NCI-H748 (cell line): ENCODE measurements at regions not wholly inside any gene's neighbourhood (a gene's known extent, or its start where the extent isn't known, plus 50 kb on each side); places are given as distances from the start of the nearest gene placed in this dataset.
"Not testable (repeated sequence)": the region's sequence is repeated elsewhere in the genome, so short reads cannot be mapped to it uniquely, and the experiment has no call there.

Experiments used
- DNase-seq: peaks from one replicate; lab custom pipeline; 2025; ENCODE audit not compliant: unreplicated experiment; lab: John Stamatoyannopoulos, UW

- no peak for DNase-seq
Observed at GRCh38 chr14:105941226-105942166, 415.1 kb downstream of the TMEM121 start.

GRCh38 chr14:105942725-105943124 is 416.3 kb downstream of the TMEM121 start:
- not testable (repeated sequence) for DNase-seq

- no peak for DNase-seq
Observed at GRCh38 chr14:105943973-105944602, 417.7 kb downstream of the TMEM121 start.

DNA sequence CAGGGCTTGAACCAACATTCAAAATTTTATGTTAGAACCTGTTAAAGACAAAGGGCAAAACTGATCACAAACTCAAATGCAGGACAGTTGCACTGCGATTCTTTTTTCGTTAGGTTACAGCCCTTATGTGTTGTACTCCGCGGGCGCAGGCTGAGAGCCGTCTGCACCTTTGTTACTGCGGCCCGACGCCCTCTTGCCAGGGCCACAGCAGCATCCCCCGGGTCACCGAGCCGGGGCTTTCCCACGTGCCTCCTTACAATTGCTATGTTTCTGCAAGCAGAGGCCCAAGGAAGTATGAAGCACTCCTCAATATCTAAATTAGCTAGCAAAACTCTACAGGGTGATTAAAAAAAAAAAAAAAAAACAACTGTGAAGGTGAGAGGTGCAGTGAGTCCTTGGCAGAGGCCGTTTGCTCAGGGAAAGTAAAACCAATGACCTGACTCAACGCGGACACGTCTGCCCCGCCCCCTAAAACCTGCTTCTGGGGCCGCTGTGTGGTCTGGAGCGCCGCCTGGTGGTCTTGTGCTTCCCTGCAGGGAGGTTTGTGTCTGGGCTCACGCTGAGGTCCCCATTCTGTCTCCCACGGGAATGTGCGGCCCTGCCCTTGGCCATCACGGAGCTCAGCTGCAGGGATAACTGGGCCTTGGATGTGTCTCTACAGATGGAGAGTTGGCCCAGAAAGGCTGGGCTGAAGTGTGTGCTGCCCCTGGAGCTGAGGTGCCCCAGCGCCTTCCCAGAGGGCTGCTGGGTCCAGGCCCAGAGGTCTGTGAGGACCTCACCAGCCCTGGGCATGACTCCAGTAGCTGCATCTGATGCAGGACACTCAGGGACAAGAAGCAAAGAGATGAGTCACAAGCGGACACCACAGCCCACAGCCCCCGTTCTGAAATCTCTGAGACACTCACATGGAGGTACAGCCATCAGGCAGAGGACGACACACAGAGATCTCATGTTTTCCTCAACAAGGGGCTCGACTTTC is 418.5 kb downstream of the TMEM121 start:
- peak; percentile 80 for DNase-seq

GRCh38 chr14:105945896-105946295 is 419.5 kb downstream of the TMEM121 start:
- peak; percentile 23 for DNase-seq

DNA sequence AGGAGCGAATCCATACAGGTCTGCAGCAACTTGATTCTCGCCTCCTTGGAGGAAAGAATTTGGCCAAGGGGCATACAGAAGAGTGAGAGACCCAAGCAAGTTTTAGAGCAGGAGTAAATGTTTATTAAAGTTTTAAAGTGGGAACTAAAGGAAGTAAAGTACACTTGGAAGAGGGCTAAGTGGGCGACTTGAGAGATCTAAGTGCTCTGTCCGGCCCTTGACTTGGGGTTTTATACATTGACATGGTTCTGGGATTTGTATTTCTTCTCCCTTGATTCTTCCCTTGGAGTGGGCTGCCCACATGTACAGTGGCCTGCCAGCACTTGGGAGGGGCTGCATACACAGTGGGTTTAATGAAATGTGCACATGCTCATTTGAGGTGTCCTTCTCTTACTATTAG is 421.2 kb downstream of the TMEM121 start:
- no peak for DNase-seq

- not testable (repeated sequence) for DNase-seq
Observed at GRCh38 chr14:105948955-105949354, 422.6 kb downstream of the TMEM121 start.

GRCh38 chr14:105950364-105950892 is 424.0 kb downstream of the TMEM121 start:
- not testable (repeated sequence) for DNase-seq

GRCh38 chr14:105951399-105951798 is 425.0 kb downstream of the TMEM121 start:
- no peak for DNase-seq

GRCh38 chr14:105952222-105952621 is 425.8 kb downstream of the TMEM121 start:
- no peak for DNase-seq

DNA sequence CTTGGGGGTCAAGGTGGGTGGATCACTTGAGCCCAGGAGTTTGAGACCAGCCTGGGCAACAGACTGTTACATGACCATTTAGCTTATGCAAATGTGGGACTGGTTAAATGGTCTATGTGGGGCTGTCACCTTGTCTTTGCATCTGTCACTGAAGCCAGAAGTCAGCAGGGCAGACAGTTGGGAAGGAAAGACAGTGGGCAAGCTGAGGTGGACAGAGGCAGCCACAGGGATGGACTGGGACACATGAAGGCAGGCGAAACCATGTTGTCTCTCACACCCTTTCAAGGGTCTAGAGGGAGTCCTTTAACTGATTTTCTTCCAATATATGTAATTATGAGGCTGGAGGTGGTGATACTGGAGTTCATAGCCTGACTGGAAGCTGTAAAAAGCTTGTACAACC is 426.4 kb downstream of the TMEM121 start:
- no peak for DNase-seq

DNA sequence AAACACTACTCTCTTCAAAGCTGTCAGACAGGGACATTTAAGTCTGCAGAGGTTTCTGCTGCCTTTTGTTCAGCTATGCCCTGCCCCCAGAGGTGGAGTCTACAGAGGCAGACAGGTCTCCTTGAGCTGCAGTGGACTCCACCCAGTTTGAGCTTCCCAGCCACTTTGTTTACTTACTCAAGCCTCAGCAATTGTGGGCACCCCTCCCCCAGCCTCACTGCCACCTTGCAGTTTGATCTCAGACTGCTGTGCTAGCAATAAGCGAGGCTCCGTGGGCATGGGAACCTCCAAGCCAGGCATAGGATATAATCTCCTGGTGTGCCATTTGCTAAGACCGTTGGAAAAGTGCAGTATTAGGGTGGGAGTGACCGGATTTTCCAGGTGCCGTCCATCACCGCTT is 435.2 kb downstream of the TMEM121 start:
- not testable (repeated sequence) for DNase-seq

- DNase-seq = no peak
Observed at GRCh38 chr14:105962532-105962931, 436.1 kb downstream of the TMEM121 start.

GRCh38 chr14:105968291-105968690 is 441.9 kb downstream of the TMEM121 start:
- DNase-seq = no peak

DNA sequence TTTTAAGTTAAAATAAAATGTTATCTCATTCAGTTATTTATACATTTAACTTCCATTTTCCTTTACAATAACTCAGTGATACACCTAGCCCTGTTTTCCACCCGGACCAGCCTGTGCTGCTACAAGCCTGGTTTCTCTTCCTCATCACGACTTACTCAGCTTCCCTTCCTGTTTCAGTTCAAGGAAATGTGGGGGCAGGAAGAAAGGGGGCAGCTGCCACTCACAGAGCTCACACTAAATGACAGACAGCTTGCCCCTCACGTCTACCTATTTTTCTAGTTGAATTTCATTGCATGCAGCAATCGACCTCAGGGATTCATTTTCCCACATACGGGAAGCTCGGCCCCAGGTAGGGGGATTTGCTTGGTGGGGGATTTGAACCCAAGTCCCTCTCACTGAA is 442.6 kb downstream of the TMEM121 start:
- not testable (repeated sequence) for DNase-seq

- peak; percentile 51 for DNase-seq
Observed at GRCh38 chr14:105970821-105971220, 444.4 kb downstream of the TMEM121 start.

- DNase-seq = no peak
Observed at GRCh38 chr14:105971593-105972500, 445.5 kb downstream of the TMEM121 start.

GRCh38 chr14:105974902-105975301 is 448.5 kb downstream of the TMEM121 start:
- peak; percentile 47 for DNase-seq

DNA sequence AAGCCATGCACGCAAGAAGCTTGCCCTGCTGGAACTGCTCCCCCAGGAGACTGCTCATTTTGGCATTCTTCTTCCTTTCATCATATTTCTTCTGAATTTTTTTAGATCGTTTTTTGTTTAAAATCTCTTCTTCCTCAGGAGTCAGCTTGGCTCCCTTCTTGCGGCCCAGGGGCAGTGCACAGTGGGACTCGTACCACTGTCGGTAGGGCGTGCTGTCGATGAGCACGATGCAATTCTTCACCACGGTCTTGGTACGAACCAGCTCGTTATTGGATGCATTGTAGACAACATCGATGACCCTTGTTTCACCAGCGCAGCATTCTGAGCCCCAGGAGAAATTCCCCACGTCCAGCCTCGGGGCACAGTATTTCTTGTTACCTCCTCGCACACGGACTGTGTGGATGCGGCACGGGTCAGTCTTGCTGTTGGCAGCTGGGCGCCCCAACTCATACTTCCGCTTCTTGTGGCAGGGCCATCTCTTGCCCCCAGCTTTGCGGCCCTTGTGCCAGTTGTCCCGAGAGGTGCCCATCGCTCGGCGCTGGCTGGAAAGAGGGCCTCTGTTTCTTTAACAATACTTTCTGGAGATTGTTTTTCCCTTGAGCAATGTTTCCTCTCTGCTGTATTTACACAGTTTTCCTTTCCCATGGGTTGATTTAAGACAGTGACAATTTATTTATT is 452.4 kb downstream of the TMEM121 start:
- no peak for DNase-seq
